Dedifferentiated amniotic fluid mesenchymal stem cell (primary cell): ENCODE measurements at regions not wholly inside any gene's neighbourhood (a gene's known extent, or its start where the extent isn't known, plus 50 kb on each side); places are given as distances from the start of the nearest gene placed in this dataset.
"Not testable (repeated sequence)": the region's sequence is repeated elsewhere in the genome, so short reads cannot be mapped to it uniquely, and the experiment has no call there.

Experiments
- DNase-seq: peaks from one replicate; pipeline ENCODE4 v3.0.0-alpha.2; 2016; ENCODE audit errors: extremely low spot score

GRCh38 chr4:189810318-189811181 is 130.1 kb upstream of the FRG1 start:
- DNase-seq: not testable (repeated sequence)

GRCh38 chr4:189815404-189816192 is 125.1 kb upstream of the FRG1 start:
- no peak for DNase-seq

- DNase-seq: no peak
Observed at GRCh38 chr4:189822326-189822725, 118.3 kb upstream of the FRG1 start.

GRCh38 chr4:189823591-189823990 is 117.1 kb upstream of the FRG1 start:
- DNase-seq: no peak

GRCh38 chr4:189825466-189825865 is 115.2 kb upstream of the FRG1 start:
- no peak for DNase-seq

GRCh38 chr4:189826657-189827056 is 114.0 kb upstream of the FRG1 start:
- DNase-seq: no peak

GRCh38 chr4:189828081-189828697 is 112.5 kb upstream of the FRG1 start:
- no peak for DNase-seq

GRCh38 chr4:189832528-189832927 is 108.1 kb upstream of the FRG1 start:
- DNase-seq: no peak

GRCh38 chr4:189834616-189835015 is 106.1 kb upstream of the FRG1 start:
- no peak for DNase-seq

GRCh38 chr4:189835505-189835904 is 105.2 kb upstream of the FRG1 start:
- DNase-seq: no peak

GRCh38 chr4:189837471-189837870 is 103.2 kb upstream of the FRG1 start:
- no peak for DNase-seq

- no peak for DNase-seq
Observed at GRCh38 chr4:189838821-189839497, 101.7 kb upstream of the FRG1 start.

GRCh38 chr4:189840356-189840755 is 100.3 kb upstream of the FRG1 start:
- DNase-seq: no peak

- DNase-seq: no peak
Observed at GRCh38 chr4:189843413-189844009, 97.2 kb upstream of the FRG1 start.

GRCh38 chr4:189845145-189845846 is 95.4 kb upstream of the FRG1 start:
- DNase-seq: no peak

- DNase-seq: not testable (repeated sequence)
Observed at GRCh38 chr4:189846094-189846493, 94.6 kb upstream of the FRG1 start.

- DNase-seq: not testable (repeated sequence)
Observed at GRCh38 chr4:189846608-189847007, 94.1 kb upstream of the FRG1 start.

- not testable (repeated sequence) for DNase-seq
Observed at GRCh38 chr4:189848672-189849071, 92.0 kb upstream of the FRG1 start.

- no peak for DNase-seq
Observed at GRCh38 chr4:189850239-189850856, 90.3 kb upstream of the FRG1 start.

GRCh38 chr4:189858435-189858834 is 82.2 kb upstream of the FRG1 start:
- no peak for DNase-seq
